ENCODE measurements at regions not wholly inside any gene's neighbourhood (a gene's known extent, or its start where the extent isn't known, plus 50 kb on each side); places are given as distances from the start of the nearest gene placed in this dataset.

GRCh38 chr4:182185491-182185890 is 57.7 kb upstream of the TENM3 start:
- Mint-ChIP-seq H3K27me3 (ENCODE audit: low read depth in 3 of 3) (peaks cover 0 to 3% (median 1%) of the 10 kb centered on the region in 3 donors), H3K4me1 (no peaks in the 10 kb centered on the region), H3K36me3 (no peaks in the 10 kb centered on the region), H3K27ac (no peak overlapping the region), H3K9me3 (peaks cover 0 to 1% (median 0%) of the 10 kb centered on the region in 7 donors), H3K4me3 (no peak overlapping the region)
- Histone ChIP-seq H4K20me1 (ENCODE audit: insufficient read depth, low read length) (no peaks in the 10 kb centered on the region), H3K36me3 (replicated peaks in 1 of 2; ENCODE audit: control insufficient read depth in 1 of 2, insufficient read depth in 2 of 2, low read length in 2 of 2) (no peaks in the 10 kb centered on the region), H3K4me3 (replicated peaks in 1 of 3; ENCODE audit: low read depth in 2 of 3, low read length in 3 of 3) (no peak overlapping the region), H3K4me1 (ENCODE audit: control insufficient read depth in 1 of 2, insufficient read depth in 2 of 2, low read length in 2 of 2) (no peaks in the 10 kb centered on the region), H3K9me3 (replicated peaks in 1 of 2; ENCODE audit: control insufficient read depth in 1 of 2, insufficient read depth in 1 of 2, low read length in 2 of 2) (no peaks in the 10 kb centered on the region), H3K4me2 (replicated peaks; ENCODE audit: extremely low read depth, low read length, poor library complexity, severe bottlenecking) (no peak overlapping the region), H3K27ac (ENCODE audit: low read depth in 1 of 2, low read length in 2 of 2) (no peak overlapping the region), H3K9ac (ENCODE audit: insufficient read depth, low read length, poor library complexity, severe bottlenecking) (no peak overlapping the region), H3K27me3 (ENCODE audit: control insufficient read depth in 2 of 2, insufficient read depth in 2 of 2, low read length in 2 of 2) (no peaks in the 10 kb centered on the region), H2AFZ (ENCODE audit: insufficient read depth, low read depth, low read length, poor library complexity, severe bottlenecking) (no peak overlapping the region), H3K79me2 (ENCODE audit: insufficient read depth, low read length) (no peaks in the 10 kb centered on the region)
- intact Hi-C loops (cut with micrococcal nuclease): no loop called here
- TF ChIP-seq, protein P1, sequence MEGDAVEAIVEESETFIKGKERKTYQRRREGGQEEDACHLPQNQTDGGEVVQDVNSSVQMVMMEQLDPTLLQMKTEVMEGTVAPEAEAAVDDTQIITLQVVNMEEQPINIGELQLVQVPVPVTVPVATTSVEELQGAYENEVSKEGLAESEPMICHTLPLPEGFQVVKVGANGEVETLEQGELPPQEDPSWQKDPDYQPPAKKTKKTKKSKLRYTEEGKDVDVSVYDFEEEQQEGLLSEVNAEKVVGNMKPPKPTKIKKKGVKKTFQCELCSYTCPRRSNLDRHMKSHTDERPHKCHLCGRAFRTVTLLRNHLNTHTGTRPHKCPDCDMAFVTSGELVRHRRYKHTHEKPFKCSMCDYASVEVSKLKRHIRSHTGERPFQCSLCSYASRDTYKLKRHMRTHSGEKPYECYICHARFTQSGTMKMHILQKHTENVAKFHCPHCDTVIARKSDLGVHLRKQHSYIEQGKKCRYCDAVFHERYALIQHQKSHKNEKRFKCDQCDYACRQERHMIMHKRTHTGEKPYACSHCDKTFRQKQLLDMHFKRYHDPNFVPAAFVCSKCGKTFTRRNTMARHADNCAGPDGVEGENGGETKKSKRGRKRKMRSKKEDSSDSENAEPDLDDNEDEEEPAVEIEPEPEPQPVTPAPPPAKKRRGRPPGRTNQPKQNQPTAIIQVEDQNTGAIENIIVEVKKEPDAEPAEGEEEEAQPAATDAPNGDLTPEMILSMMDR (IDR thresholded peaks at IDR 0.05): no peak
- no peak for DNase-seq
- WGBS (ENCODE audit: insufficient coverage): 83% methylated on average over 2 of the region's 6 CpGs

GRCh38 chr4:182187674-182188073 is 55.5 kb upstream of the TENM3 start:
- Histone ChIP-seq H3K27ac (ENCODE audit: low read depth in 1 of 2, low read length in 2 of 2) (no peak overlapping the region), H3K79me2 (ENCODE audit: insufficient read depth, low read length) (no peaks in the 10 kb centered on the region), H3K27me3 (ENCODE audit: control insufficient read depth in 2 of 2, insufficient read depth in 2 of 2, low read length in 2 of 2) (no peaks in the 10 kb centered on the region), H3K36me3 (replicated peaks in 1 of 2; ENCODE audit: control insufficient read depth in 1 of 2, insufficient read depth in 2 of 2, low read length in 2 of 2) (no peaks in the 10 kb centered on the region), H3K4me1 (ENCODE audit: control insufficient read depth in 1 of 2, insufficient read depth in 2 of 2, low read length in 2 of 2) (no peaks in the 10 kb centered on the region), H3K4me2 (replicated peaks; ENCODE audit: extremely low read depth, low read length, poor library complexity, severe bottlenecking) (no peak overlapping the region), H4K20me1 (ENCODE audit: insufficient read depth, low read length) (no peaks in the 10 kb centered on the region), H3K4me3 (replicated peaks in 1 of 3; ENCODE audit: low read depth in 2 of 3, low read length in 3 of 3) (no peak overlapping the region), H2AFZ (ENCODE audit: insufficient read depth, low read depth, low read length, poor library complexity, severe bottlenecking) (no peak overlapping the region), H3K9ac (ENCODE audit: insufficient read depth, low read length, poor library complexity, severe bottlenecking) (no peak overlapping the region), H3K9me3 (replicated peaks in 1 of 2; ENCODE audit: control insufficient read depth in 1 of 2, insufficient read depth in 1 of 2, low read length in 2 of 2) (no peaks in the 10 kb centered on the region)
- intact Hi-C loops (cut with micrococcal nuclease): no loop called here
- Mint-ChIP-seq H3K4me1 (no peaks in the 10 kb centered on the region), H3K27me3 (ENCODE audit: low read depth in 3 of 3) (peaks cover 0 to 3% (median 1%) of the 10 kb centered on the region in 3 donors), H3K36me3 (no peaks in the 10 kb centered on the region), H3K9me3 (peaks cover 0 to 1% (median 0%) of the 10 kb centered on the region in 7 donors), H3K27ac (no peak overlapping the region), H3K4me3 (no peak overlapping the region)
- 100% methylated on average over 1 of the region's 2 CpGs for WGBS (ENCODE audit: insufficient coverage)
- TF ChIP-seq, protein P1 (IDR thresholded peaks at IDR 0.05): no peak
- DNase-seq: no peak

Data from CD14-positive monocyte (primary cell).